B cell (primary cell): ENCODE measurements at regions not wholly inside any gene's neighbourhood (a gene's known extent, or its start where the extent isn't known, plus 50 kb on each side); places are given as distances from the start of the nearest gene placed in this dataset.

ENCODE experiments used
- ATAC-seq: fragments of 200-7000 bp; cut with Tn5 transposase; one replicate; pipeline ENCODE4 v1.10.0; 2021; ENCODE audit warnings: low read depth, mild to moderate bottlenecking, moderate number of reproducible peaks, moderate library complexity
- CTCF ChIA-PET: fragments of 350-600 bp; sonication (Branson Sonifier 250); formaldehyde crosslinking; loops from one replicate; lab custom pipeline; 2021; ENCODE audit warnings: antibody characterized with exemption, inconsistent platforms; lab: Charles Lee
- POLR2A ChIA-PET: fragments of 350-600 bp; sonication (Branson Sonifier 250); formaldehyde crosslinking; loops from one replicate; lab custom pipeline; 2021; ENCODE audit warnings: antibody characterized with exemption; lab: Charles Lee
- DNase-seq: peaks from one replicate; pipeline ENCODE4 v3.0.0; 2013
- H2AFZ ChIP-seq: 2 replicates; pipeline ENCODE4 v1.6.1; 2012; ENCODE audit warnings: mild to moderate bottlenecking, low read depth, low read length; ENCODE audit not compliant: insufficient read depth, poor library complexity, severe bottlenecking
- H3K27ac ChIP-seq, 2 donors: 1 replicate in 1 of 2; 2 replicates in 1 of 2; pipeline ENCODE4 v1.5.1; 2012 to 2013; ENCODE audit warnings: low read length in 2 of 2, mild to moderate bottlenecking in 2 of 2, moderate library complexity in 1 of 2
- H3K27me3 ChIP-seq, 4 experiments: fragments of 200-600 bp in 1 of 4; sonication (generic) in 1 of 4; replicated peaks in 1 of 4; 1 replicate in 2 of 4; 2 replicates in 2 of 4; pipeline versions ENCODE4 v1.6.1 to v1.7.0; 2013 to 2016; ENCODE audit warnings: low read length in 3 of 4, mild to moderate bottlenecking in 2 of 4, mixed read lengths in 1 of 4, moderate library complexity in 1 of 4; ENCODE audit not compliant: insufficient read depth in 4 of 4, control insufficient read depth in 3 of 4; ENCODE audit errors: control extremely low read depth in 1 of 4
- H3K36me3 ChIP-seq, 2 experiments: replicated peaks in 1 of 2; 1 replicate in 1 of 2; 2 replicates in 1 of 2; pipeline versions ENCODE4 v1.6.1 to v1.7.1; 2013; ENCODE audit warnings: low read length in 1 of 2; ENCODE audit not compliant: insufficient read depth in 2 of 2, control insufficient read depth in 1 of 2; ENCODE audit errors: control extremely low read depth in 1 of 2, extremely low read depth in 1 of 2
- H3K4me1 ChIP-seq, 2 donors: fragments of 200-600 bp in 1 of 2; sonication (generic) in 1 of 2; 1 replicate in 1 of 2; 2 replicates in 1 of 2; pipeline versions ENCODE4 v1.5.1 to v1.6.1; 2013 to 2017; ENCODE audit warnings: low read length in 2 of 2; ENCODE audit not compliant: control insufficient read depth in 2 of 2, insufficient read depth in 2 of 2
- H3K4me2 ChIP-seq: replicated peaks from 2 replicates; pipeline ENCODE3; 2012; ENCODE audit warnings: mild to moderate bottlenecking, low read depth, low read length; ENCODE audit not compliant: poor library complexity, severe bottlenecking
- H3K4me3 ChIP-seq, 5 experiments: fragments of 200-600 bp in 1 of 5; sonication (generic) in 1 of 5; 1 replicate in 3 of 5; 2 replicates in 2 of 5; pipeline versions ENCODE4 v1.5.1 to v1.7.0; 2011 to 2016; ENCODE audit warnings: low read length in 4 of 5, mild to moderate bottlenecking in 4 of 5, low read depth in 2 of 5, control low read depth in 1 of 5, moderate library complexity in 1 of 5; ENCODE audit not compliant: insufficient read depth in 1 of 5; ENCODE audit errors: control extremely low read depth in 1 of 5, extremely low read depth in 1 of 5
- H3K79me2 ChIP-seq: fragments of 200-600 bp; sonication (generic); one replicate; pipeline ENCODE4 v1.6.0; 2016; ENCODE audit warnings: low read length; ENCODE audit not compliant: control insufficient read depth, insufficient read depth
- H3K9ac ChIP-seq: fragments of 200-600 bp; sonication (generic); 2 replicates; pipeline ENCODE4 v1.6.1; 2017; ENCODE audit warnings: mild to moderate bottlenecking, low read length, moderate library complexity
- H3K9me3 ChIP-seq, 3 donors: one replicate each; pipeline versions ENCODE4 v1.6.1 to v1.7.1; 2013; ENCODE audit warnings: low read length in 2 of 3; ENCODE audit not compliant: control insufficient read depth in 2 of 3, insufficient read depth in 1 of 3; ENCODE audit errors: control extremely low read depth in 1 of 3
- H4K20me1 ChIP-seq: 2 replicates; pipeline ENCODE4 v1.6.0; 2012; ENCODE audit warnings: mild to moderate bottlenecking, low read length; ENCODE audit not compliant: insufficient read depth, control insufficient read depth, poor library complexity, severe bottlenecking
- H3K27ac Mint-ChIP-seq: one replicate; pipeline ENCODE4 v1.8.0; 2021; ENCODE audit warnings: mixed read lengths
- H3K27me3 Mint-ChIP-seq: one replicate; pipeline ENCODE4 v1.8.0; 2021; ENCODE audit warnings: mixed read lengths
- H3K4me1 Mint-ChIP-seq: one replicate; pipeline ENCODE4 v1.8.0; 2021; ENCODE audit warnings: mixed read lengths
- H3K4me3 Mint-ChIP-seq: one replicate; pipeline ENCODE4 v1.8.0; 2021; ENCODE audit warnings: mixed read lengths
- H3K9me3 Mint-ChIP-seq: one replicate; pipeline ENCODE4 v1.8.0; 2022; ENCODE audit warnings: mixed read lengths; ENCODE audit not compliant: insufficient read depth
- CTCF ChIP-seq: fragments of 200-600 bp; IDR thresholded peaks from one replicate; pipeline ENCODE4 v1.8.0; 2022; ENCODE audit warnings: antibody characterized with exemption, mild to moderate bottlenecking
- EZH2 ChIP-seq: IDR thresholded peaks from 2 replicates; pipeline ENCODE4 v1.6.1; 2012; ENCODE audit warnings: borderline replicate concordance, low read depth, mild to moderate bottlenecking, moderate library complexity, low read length; ENCODE audit not compliant: insufficient read depth, poor library complexity, severe bottlenecking
- WGBS: methylation state at CpG from one replicate; pipeline ENCODE4 v1.1.5; 2013; ENCODE audit warnings: missing lambda C conversion rate; ENCODE audit not compliant: insufficient coverage; 5-methylcytosine and 5-hydroxymethylcytosine counted together
- intact Hi-C: fragments of 100-400 bp; cut with micrococcal nuclease; formaldehyde crosslinking; loops from one replicate; pipeline ENCODE4 v1.10.0; 2022

- Histone ChIP-seq H3K9ac (no peak overlapping the region), H3K4me1 (no peaks in the 10 kb centered on the region), H3K27me3 (no peaks in the 10 kb centered on the region), H2AFZ (no peak overlapping the region), H4K20me1 (no peaks in the 10 kb centered on the region), H3K9me3 (no peaks in the 10 kb centered on the region), H3K36me3 (no peaks in the 10 kb centered on the region), H3K4me2 (no peak overlapping the region), H3K79me2 (no peaks in the 10 kb centered on the region), H3K27ac (no peak overlapping the region), H3K4me3 (no peak overlapping the region)
- no peak overlapping the region for H3K27ac Mint-ChIP-seq
- CTCF ChIA-PET, result no interaction called here
- TF ChIP-seq CTCF (no peak), EZH2 (no peak)
- DNase-seq (no peak), ATAC-seq (no peak)
- POLR2A ChIA-PET, result no interaction called here
- intact Hi-C loops, result no loop called here
- no peaks in the 10 kb centered on the region for H3K27me3 Mint-ChIP-seq
- no peaks in the 10 kb centered on the region for H3K4me1 Mint-ChIP-seq
- no peak overlapping the region for H3K4me3 Mint-ChIP-seq
- no peaks in the 10 kb centered on the region for H3K9me3 Mint-ChIP-seq
Observed at GRCh38 chr5:125981016-125981415, 442.2 kb upstream of the GRAMD2B start.

- Mint-ChIP-seq H3K27ac (no peak overlapping the region), H3K9me3 (no peaks in the 10 kb centered on the region), H3K27me3 (peaks cover 15% of the 10 kb centered on the region), H3K4me3 (no peak overlapping the region), H3K4me1 (no peaks in the 10 kb centered on the region)
- intact Hi-C loops, result no loop called here
- no peak overlapping the region for H3K4me3 ChIP-seq
- H2AFZ ChIP-seq, result no peak overlapping the region
- H3K27me3 ChIP-seq, result no peaks in the 10 kb centered on the region
- ChIA-PET POLR2A (no interaction called here), CTCF (no interaction called here)
- no peaks in the 10 kb centered on the region for H3K79me2 ChIP-seq
- H3K4me2 ChIP-seq, result no peak overlapping the region
- DNase-seq (no peak), ATAC-seq (no peak)
- no peak for TF ChIP-seq EZH2
- TF ChIP-seq CTCF, result no peak
- no peaks in the 10 kb centered on the region for H4K20me1 ChIP-seq
- H3K9ac ChIP-seq, result no peak overlapping the region
- no peaks in the 10 kb centered on the region for H3K4me1 ChIP-seq
- 100% methylated on average over 1 of the region's 2 CpGs for WGBS
- no peak overlapping the region for H3K27ac ChIP-seq
- H3K36me3 ChIP-seq, result no peaks in the 10 kb centered on the region
- H3K9me3 ChIP-seq, result no peaks in the 10 kb centered on the region
Observed at GRCh38 chr5:125987677-125988255, 435.4 kb upstream of the GRAMD2B start.
